ENCODE measurements at regions not wholly inside any gene's neighbourhood (a gene's known extent, or its start where the extent isn't known, plus 50 kb on each side); places are given as distances from the start of the nearest gene placed in this dataset.

DNA sequence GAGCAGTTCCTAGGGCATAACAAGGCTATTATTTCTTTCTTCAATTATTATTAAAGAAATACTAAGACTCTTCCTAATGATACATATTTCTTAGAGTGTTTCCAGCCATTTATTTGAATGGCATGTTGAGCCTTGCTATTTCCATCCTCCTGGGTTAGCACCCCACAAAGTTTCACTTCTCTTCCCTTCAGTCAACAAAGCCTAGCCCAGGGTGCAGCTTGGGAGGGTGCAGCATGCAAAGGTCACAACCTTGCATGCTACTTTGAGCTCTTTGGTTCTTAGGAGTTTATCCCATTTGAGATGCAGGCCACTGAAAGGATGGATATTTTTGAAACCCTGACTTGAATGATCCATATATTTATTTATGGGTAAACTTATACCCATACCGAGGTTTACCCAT, 454.4 kb upstream of the MEIS1 start:
- TF ChIP-seq, protein P1, sequence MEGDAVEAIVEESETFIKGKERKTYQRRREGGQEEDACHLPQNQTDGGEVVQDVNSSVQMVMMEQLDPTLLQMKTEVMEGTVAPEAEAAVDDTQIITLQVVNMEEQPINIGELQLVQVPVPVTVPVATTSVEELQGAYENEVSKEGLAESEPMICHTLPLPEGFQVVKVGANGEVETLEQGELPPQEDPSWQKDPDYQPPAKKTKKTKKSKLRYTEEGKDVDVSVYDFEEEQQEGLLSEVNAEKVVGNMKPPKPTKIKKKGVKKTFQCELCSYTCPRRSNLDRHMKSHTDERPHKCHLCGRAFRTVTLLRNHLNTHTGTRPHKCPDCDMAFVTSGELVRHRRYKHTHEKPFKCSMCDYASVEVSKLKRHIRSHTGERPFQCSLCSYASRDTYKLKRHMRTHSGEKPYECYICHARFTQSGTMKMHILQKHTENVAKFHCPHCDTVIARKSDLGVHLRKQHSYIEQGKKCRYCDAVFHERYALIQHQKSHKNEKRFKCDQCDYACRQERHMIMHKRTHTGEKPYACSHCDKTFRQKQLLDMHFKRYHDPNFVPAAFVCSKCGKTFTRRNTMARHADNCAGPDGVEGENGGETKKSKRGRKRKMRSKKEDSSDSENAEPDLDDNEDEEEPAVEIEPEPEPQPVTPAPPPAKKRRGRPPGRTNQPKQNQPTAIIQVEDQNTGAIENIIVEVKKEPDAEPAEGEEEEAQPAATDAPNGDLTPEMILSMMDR (IDR thresholded peaks at IDR 0.05), result no peak
- TF ChIP-seq ZFX (IDR thresholded peaks at IDR 0.05; ENCODE audit: borderline replicate concordance), result no peak
